Endothelial cell of umbilical vein (primary cell): ENCODE measurements at regions not wholly inside any gene's neighbourhood (a gene's known extent, or its start where the extent isn't known, plus 50 kb on each side); places are given as distances from the start of the nearest gene placed in this dataset.
A peak's percentile ranks its signal among the peaks of the same experiment; 100 is the strongest.

Experiments
- BruUV-seq: library from RNA; stranded (reverse); fragments of 400-500 nt; replicated peaks from 2 replicates; lab custom pipeline; 2021; lab: Mats Ljungman, UMichigan
- CTCF ChIA-PET: fragments of 300-600, 350-600 bp; sonication (Branson Sonifier 250); formaldehyde crosslinking; loops from one replicate; lab custom pipeline; 2021; ENCODE audit warnings: antibody characterized with exemption, inconsistent platforms; lab: Charles Lee
- POLR2A ChIA-PET: fragments of 300-600, 350-600 bp; sonication (Branson Sonifier 250); formaldehyde crosslinking; loops from one replicate; lab custom pipeline; 2021; ENCODE audit warnings: antibody characterized with exemption, inconsistent platforms; lab: Charles Lee
- DNase-seq: peaks from one replicate; pipeline ENCODE4 v3.0.0-alpha.2; 2011; ENCODE audit warnings: low read depth, low spot score
- FAIRE-seq: peaks from 2 replicates; lab custom pipeline; 2011; peaks lifted over from hg19 to GRCh38; lab: Jason Lieb, UNC
- H2AFZ ChIP-seq: 2 replicates; pipeline ENCODE4 v1.6.0; 2012; ENCODE audit warnings: low read depth, low read length, control low read depth, inconsistent platforms
- H3K27ac ChIP-seq: 2 replicates; pipeline ENCODE4 v1.5.1; 2011; ENCODE audit warnings: low read depth, mild to moderate bottlenecking, control low read depth, low read length, moderate library complexity; ENCODE audit not compliant: insufficient read depth
- H3K27me3 ChIP-seq, 2 experiments: 2 replicates each; pipeline versions ENCODE4 v1.6.0 to v1.6.1; 2011; ENCODE audit warnings: low read length in 2 of 2, mixed read lengths in 1 of 2; ENCODE audit not compliant: control insufficient read depth in 2 of 2, insufficient read depth in 2 of 2
- H3K36me3 ChIP-seq, 2 experiments: 2 replicates in 1 of 2; 3 replicates in 1 of 2; pipeline ENCODE4 v1.5.1; 2011; ENCODE audit warnings: low read length in 2 of 2, mild to moderate bottlenecking in 1 of 2, moderate library complexity in 1 of 2; ENCODE audit not compliant: control insufficient read depth in 2 of 2, insufficient read depth in 2 of 2; ENCODE audit errors: extremely low read depth in 1 of 2
- H3K4me1 ChIP-seq: 3 replicates; pipeline ENCODE4 v1.5.1; 2011; ENCODE audit warnings: mild to moderate bottlenecking, low read length; ENCODE audit not compliant: control insufficient read depth, insufficient read depth; ENCODE audit errors: extremely low read depth
- H3K4me2 ChIP-seq: 2 replicates; pipeline ENCODE4 v1.6.1; 2011; ENCODE audit warnings: low read length, control low read depth, mixed read lengths; ENCODE audit not compliant: insufficient read depth
- H3K4me3 ChIP-seq, 3 experiments: fragments of 200-600 bp in 1 of 3; sonication (generic), shearing (Covaris generic) in 1 of 3; replicated peaks in 1 of 3; 2 replicates each; pipeline ENCODE4 v1.5.1; 2011 to 2016; ENCODE audit warnings: control low read depth in 3 of 3, low read length in 3 of 3, mild to moderate bottlenecking in 2 of 3, inconsistent platforms in 1 of 3, low read depth in 1 of 3, moderate library complexity in 1 of 3; ENCODE audit not compliant: insufficient read depth in 1 of 3
- H3K79me2 ChIP-seq: 2 replicates; pipeline ENCODE4 v1.6.0; 2012; ENCODE audit warnings: low read length, inconsistent platforms; ENCODE audit not compliant: control insufficient read depth, insufficient read depth
- H3K9ac ChIP-seq: replicated peaks from 2 replicates; pipeline ENCODE3; 2011; ENCODE audit warnings: low read length, control low read depth; ENCODE audit not compliant: insufficient read depth; ENCODE audit errors: extremely low read depth
- H3K9me1 ChIP-seq: replicated peaks from 3 replicates; pipeline ENCODE4 v1.6.0; 2011; ENCODE audit warnings: mild to moderate bottlenecking, low read length; ENCODE audit not compliant: control insufficient read depth, insufficient read depth; ENCODE audit errors: extremely low read depth
- H3K9me3 ChIP-seq: replicated peaks from 2 replicates; pipeline ENCODE4 v1.5.1; 2012; ENCODE audit warnings: low read length, inconsistent platforms; ENCODE audit not compliant: control insufficient read depth, insufficient read depth
- H4K20me1 ChIP-seq: replicated peaks from 2 replicates; pipeline ENCODE3; 2011; ENCODE audit warnings: mild to moderate bottlenecking, low read length; ENCODE audit not compliant: control insufficient read depth, insufficient read depth; ENCODE audit errors: extremely low read depth
- FOS ChIP-seq: IDR thresholded peaks from 2 replicates; pipeline ENCODE4 v1.6.1; 2011; ENCODE audit warnings: mild to moderate bottlenecking, low read length, moderate library complexity, borderline replicate concordance; ENCODE audit not compliant: insufficient read depth
- GATA2 ChIP-seq: IDR thresholded peaks from 2 replicates; pipeline ENCODE4 v1.7.0; 2011; ENCODE audit warnings: low read depth, mild to moderate bottlenecking, moderate library complexity, mixed read lengths, low read length; ENCODE audit not compliant: insufficient read length, insufficient read depth
- MYC ChIP-seq: IDR thresholded peaks from one replicate; pipeline ENCODE4 v1.6.1; 2011; ENCODE audit warnings: mild to moderate bottlenecking, low read depth, low read length
- POLR2AphosphoS5 ChIP-seq: IDR thresholded peaks from 2 replicates; pipeline ENCODE4 v1.6.1; 2012; ENCODE audit warnings: low read depth, mild to moderate bottlenecking, control low read depth, low read length, moderate library complexity; ENCODE audit not compliant: insufficient read depth
- dilution Hi-C: fragments of 300-500 bp; cut with MboI; formaldehyde crosslinking; loops from one replicate; pipeline ENCODE4 v1.15.0; 2019; ENCODE audit warnings: low sequenced_read_pairs; ENCODE audit not compliant: extremely low pct_ligation_motif_present
- intact Hi-C: fragments of 100-400 bp; cut with micrococcal nuclease; formaldehyde crosslinking; loops from one replicate; pipeline ENCODE4 v1.10.0; 2022
- TF ChIP-seq, protein P1 (sequence below): IDR thresholded peaks from 2 replicates; pipeline ENCODE4 v1.6.1; 2011; ENCODE audit not compliant: insufficient read depth, insufficient read length

DNA sequence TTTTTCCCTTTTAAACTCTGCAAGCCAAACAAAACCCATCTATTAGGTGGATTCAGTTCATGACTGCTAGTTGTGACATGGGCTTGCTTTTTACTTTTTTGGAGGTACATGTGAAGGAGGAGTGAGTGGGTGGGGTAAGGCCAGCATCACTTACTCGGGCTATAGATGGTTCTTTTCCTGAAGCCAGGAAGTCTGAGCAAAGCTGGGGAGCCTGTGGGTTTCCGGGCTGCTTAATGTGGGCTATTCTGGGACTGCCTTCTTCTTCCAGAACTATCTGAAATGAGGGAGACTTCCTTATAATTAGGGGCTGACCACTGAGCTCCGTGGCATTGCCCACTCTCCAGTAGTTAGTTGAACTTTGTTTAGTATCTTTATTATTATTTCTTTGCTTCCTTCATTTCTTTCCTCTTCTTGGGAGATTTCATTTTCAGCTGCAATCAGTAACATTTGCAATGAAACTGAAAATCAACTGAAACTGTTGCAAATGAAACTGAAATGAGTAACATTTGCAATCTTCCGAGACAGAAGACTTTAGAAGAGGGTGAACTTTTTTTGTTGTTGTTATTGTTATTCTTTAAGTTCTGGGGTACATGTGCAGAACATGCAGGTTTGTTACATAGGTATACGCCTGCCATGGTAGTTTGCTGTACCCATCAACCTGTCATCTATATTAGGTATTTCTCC lies 204.9 kb downstream of the LRRC70 start:
- no peaks in the 10 kb centered on the region for H3K79me2 ChIP-seq
- no peak overlapping the region for H3K27ac ChIP-seq
- FAIRE-seq (peak; percentile 12), DNase-seq (no peak)
- no peaks in the 10 kb centered on the region for H3K4me1 ChIP-seq
- TF ChIP-seq, protein P1, sequence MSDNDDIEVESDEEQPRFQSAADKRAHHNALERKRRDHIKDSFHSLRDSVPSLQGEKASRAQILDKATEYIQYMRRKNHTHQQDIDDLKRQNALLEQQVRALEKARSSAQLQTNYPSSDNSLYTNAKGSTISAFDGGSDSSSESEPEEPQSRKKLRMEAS: no peak
- no peak for TF ChIP-seq MYC
- no peak for TF ChIP-seq GATA2
- H3K9me3 ChIP-seq: no peaks in the 10 kb centered on the region
- ChIA-PET CTCF (interaction anchor here (1.1 kb wide), 1 partner anchor 340 kb away, joined by 4 read pairs; no protein-coding TSS in a partner anchor), POLR2A (no interaction called here)
- H3K4me3 ChIP-seq: no peak overlapping the region
- H3K4me2 ChIP-seq: no peak overlapping the region
- dilution Hi-C loops (no loop called here), intact Hi-C loops (no loop called here)
- no peak overlapping the region for H3K9ac ChIP-seq
- no peaks in the 10 kb centered on the region for H4K20me1 ChIP-seq
- no peaks in the 10 kb centered on the region for H3K36me3 ChIP-seq
- no TSS peak for BruUV-seq
- no peak overlapping the region for H2AFZ ChIP-seq
- H3K27me3 ChIP-seq: peaks cover 0 to 3% of the 10 kb centered on the region in 2 experiments
- no peaks in the 10 kb centered on the region for H3K9me1 ChIP-seq

DNA sequence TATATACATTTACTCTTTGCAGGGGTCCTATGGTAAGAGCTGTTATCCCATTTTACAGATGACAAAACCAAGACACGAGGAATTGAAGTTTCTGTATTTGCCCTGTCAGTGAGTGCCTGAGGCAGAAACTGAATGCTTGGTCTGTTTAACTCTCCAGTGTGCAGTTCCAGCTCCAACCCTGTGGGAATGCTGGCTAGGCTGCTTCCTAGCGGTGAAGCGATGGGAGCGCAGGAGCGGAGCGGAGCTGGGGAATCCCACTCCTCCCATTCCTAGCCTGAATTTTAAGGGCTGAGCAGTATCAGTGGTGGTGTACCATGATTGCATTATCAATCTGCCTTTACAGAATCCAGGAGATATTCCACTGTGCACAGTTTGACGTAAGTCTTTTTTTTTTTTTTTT lies 202.3 kb downstream of the LRRC70 start:
- Histone ChIP-seq H3K27me3 (no peaks in the 10 kb centered on the region), H3K4me2 (no peak overlapping the region), H3K4me1 (no peaks in the 10 kb centered on the region), H3K4me3 (no peak overlapping the region), H3K27ac (no peak overlapping the region), H3K9ac (no peak overlapping the region), H2AFZ (no peak overlapping the region), H3K36me3 (no peaks in the 10 kb centered on the region), H3K79me2 (no peaks in the 10 kb centered on the region), H3K9me1 (no peaks in the 10 kb centered on the region), H4K20me1 (no peaks in the 10 kb centered on the region), H3K9me3 (no peaks in the 10 kb centered on the region)
- no peak for FAIRE-seq
- no TSS peak for BruUV-seq
- ChIA-PET CTCF (interaction anchor here (0.7 to 5.6 kb wide), 5 partner anchors 46 to 339 kb away, joined by 3 to 132 read pairs (median 4); no protein-coding TSS in a partner anchor), POLR2A (no interaction called here)
- TF ChIP-seq FOS: no peak
- TF ChIP-seq POLR2AphosphoS5: no peak
- dilution Hi-C loops (no loop called here), intact Hi-C loops (no loop called here)
- DNase-seq: no peak
